Activated CD4-positive, alpha-beta T cell treated with anti-CD3 and anti-CD28 coated beads, Interleukin-2, amount 50 U/mL, for 1 hour (primary cell): ENCODE measurements at regions not wholly inside any gene's neighbourhood (a gene's known extent, or its start where the extent isn't known, plus 50 kb on each side); places are given as distances from the start of the nearest gene placed in this dataset.
A peak's percentile ranks its signal among the peaks of the same experiment; 100 is the strongest.
"Not testable (repeated sequence)": the region's sequence is repeated elsewhere in the genome, so short reads cannot be mapped to it uniquely, and the experiment has no call there.

Experiments
- DNase-seq: peaks from one replicate; pipeline ENCODE4 v3.0.0-alpha.2; 2020

DNA sequence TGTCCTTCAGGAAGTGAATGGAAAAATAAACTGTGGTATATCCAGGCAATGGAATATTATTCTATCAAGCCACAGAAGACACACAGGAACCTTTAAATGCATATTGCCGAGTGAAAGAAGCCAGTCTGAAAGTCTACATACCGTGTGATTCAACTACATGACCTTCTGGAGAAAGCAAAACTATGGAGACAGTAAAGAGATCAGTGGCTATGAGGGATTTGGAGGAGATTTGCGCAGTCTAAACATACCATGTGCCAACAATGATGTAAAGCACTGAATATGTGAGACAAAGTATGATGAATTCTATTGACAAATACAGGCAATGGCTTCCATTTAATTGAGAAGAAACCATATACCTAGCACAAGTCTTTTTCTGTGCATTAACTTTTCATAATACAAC, 518.3 kb upstream of the ZNF337 start:
- DNase-seq: no peak

DNA sequence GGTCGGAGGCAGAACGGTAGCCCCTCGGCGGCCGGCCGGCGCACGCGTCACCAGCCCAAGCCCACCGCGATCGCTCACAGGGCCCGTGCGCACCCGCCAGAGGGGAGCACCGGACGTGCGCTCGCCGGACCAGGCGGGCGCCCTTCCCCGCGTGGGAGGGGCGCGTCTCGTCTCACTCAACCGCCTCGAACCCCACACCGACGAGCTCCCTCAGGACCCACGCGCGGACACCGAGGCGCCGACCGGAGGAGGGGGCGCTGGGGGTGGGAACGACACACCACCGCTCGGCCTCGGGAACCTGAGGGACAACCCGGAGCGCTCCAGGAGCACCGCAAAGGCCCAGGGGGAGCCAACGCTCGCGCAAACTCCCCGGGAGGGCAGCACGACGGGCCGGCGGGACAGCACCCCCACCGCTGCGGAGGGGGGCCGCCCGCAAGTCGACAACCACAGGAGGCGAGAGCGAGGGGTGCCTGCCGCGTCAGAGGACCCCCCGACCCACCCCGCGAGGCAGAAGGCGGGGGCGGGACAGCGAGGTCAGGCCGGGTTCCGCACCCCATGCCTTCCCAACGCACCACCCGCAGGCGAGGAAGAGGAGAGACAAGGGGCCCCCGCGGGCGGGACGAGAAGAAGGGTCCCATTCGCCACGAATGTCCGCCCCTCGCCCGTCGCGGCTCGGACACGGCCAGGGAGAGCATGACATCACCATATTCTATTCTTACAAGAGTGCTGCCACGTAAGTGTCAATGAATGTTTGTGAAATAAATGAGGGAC, 512.7 kb upstream of the ZNF337 start:
- DNase-seq: peak; percentile 7

GRCh38 chr20:26208296-26209091, 511.8 kb upstream of the ZNF337 start:
- peak; percentile 63 for DNase-seq

DNA sequence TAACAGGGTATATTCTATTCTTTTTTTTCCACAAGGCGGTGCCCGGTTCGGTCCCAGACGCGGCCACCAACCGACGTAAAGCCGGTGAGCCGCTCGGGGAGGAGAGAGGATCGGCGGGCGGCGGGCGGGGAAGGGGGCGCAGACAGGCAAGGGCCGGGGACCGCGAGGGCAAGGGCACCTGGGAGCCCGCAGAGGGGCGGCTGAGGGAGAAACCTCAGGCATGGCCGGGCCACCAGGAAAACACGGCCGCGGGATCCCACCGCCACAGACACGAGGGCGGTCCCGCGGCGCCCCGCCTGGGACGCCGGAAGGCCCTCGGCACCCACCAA, 511.3 kb upstream of the ZNF337 start:
- DNase-seq: peak; percentile 19

DNA sequence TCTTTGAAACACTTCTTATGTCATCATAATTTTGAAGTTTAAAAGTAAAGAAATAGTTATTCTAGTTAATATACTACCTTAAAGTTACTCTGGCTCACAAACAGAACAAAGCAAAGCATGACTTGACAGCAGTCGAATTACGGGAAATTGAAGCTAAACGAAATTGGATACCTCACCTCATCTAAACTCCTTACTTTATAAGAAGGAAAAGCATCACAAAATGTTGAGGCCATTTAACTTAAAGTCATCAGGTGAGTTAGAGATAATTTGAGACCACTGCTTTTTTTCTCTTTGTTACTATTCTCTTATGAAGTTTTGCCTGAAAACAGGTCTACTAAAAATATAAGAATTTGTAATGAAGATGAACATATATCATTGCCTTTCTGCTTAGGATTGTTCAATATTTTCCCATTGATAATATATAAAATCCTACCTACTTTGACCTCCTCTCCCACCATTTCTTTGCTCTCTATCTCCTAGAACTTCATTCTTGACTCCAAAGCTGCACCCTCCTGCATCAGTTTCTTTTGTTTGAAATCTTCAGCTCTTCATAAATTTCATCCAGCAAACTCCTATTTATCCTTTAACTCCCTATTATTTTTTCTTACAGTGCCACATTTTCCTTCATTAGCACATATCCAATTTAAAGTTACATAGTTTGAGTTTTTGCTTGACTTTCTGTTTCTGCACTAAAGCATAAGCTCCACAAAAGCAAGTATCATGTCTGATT, 510.7 kb upstream of the ZNF337 start:
- DNase-seq: no peak

DNA sequence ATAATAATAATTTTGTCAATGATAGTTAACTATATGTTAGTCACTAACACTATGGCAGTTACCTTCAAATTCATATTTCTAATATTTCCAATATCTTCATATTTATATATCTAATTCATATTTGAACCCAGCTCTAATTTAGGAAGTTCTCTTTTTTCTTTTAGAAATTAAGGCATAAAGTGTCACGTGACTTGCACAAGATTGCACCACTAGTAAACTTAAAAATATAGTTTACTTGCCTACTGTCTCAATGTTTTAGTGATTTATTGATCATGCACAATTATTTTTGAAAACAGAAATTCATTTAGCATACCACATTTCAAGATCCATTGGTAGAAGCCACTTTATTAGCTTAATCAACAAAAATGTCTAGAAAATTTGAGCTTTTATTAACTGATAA, 508.7 kb upstream of the ZNF337 start:
- no peak for DNase-seq

DNA sequence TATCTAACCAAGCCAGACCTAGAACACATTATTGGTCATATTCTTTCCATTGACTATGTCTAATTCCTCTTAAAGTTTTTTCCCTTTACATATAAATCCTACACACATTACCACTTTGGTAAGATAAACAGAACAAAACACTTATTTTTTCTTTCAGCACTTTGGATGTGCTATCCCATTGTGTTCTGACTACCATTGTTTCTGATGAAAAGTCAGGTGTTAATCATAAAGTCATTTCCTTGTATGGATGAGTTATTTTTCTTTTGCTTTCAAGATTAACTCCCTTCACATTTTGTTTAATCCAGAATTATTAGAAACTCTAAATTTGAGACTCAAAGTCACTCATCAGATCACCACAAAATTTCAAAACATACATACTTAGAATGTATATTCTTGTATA, 504.4 kb upstream of the ZNF337 start:
- DNase-seq: not testable (repeated sequence)

- DNase-seq: not testable (repeated sequence)
These were observed 490.7 kb upstream of the ZNF337 start for GRCh38 chr20:26187329-26187728.

DNA sequence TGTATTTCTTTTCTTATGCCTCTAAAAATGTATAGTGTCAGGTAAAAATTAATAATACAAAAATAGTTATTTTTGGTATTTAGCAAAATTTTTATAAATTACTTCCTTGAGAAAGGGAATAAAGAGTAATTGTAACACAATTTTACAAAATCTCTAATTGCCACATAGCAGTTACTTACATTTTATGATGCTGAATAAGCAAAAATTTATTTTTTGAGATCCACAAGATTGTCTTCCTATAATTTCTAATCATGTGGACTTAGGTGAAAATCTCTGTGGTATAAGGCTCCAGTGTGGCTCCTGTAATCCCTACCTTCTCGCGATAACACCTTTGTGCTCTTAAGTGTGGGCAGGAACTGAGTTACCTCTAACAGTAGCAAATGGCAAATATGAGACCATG, 487.1 kb upstream of the ZNF337 start:
- not testable (repeated sequence) for DNase-seq

- not testable (repeated sequence) for DNase-seq
These were observed 484.7 kb upstream of the ZNF337 start for GRCh38 chr20:26181364-26181763.

DNA sequence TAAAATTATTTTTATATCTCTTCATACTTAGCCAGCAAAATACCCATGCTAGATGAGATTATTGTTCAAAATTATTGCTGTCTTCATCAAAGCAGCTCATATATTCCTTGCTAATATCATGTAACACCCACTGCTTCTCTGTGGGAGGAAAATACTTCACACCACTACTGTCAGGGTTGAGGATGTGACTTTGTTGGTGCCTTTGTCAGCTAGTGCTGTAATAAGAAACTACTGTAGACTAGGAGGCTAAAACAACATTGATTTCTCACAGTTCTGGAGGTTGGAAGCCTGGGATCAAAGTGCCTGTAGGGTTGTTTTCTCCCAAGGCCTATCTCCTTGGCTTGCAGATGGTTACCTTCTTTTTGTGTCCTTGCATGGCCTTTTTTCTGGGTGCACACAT, 475.2 kb upstream of the ZNF337 start:
- not testable (repeated sequence) for DNase-seq

DNA sequence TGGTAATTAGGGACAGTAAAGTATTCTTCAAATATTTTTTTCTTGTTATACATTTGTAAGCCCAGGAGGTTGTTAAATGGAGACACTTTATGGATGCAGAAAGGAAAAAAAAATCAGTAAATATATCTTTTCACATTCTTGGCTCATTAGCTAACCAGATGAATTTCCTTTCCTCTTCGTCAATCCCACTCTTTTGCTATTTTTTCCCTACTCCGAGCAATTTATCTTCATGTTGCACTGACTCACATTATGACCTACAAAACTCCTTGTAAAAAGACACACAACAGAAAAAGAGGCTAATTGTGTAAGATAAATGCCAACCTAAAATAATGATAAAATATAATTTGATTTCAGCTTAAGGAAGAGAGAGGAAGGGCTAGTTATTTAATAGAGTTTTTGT, 472.9 kb upstream of the ZNF337 start:
- no peak for DNase-seq

- DNase-seq: no peak
These were observed 470.8 kb upstream of the ZNF337 start for GRCh38 chr20:26167499-26167898.

- DNase-seq: no peak
These were observed 467.2 kb upstream of the ZNF337 start for GRCh38 chr20:26163890-26164289.

- DNase-seq: not testable (repeated sequence)
These were observed 466.5 kb upstream of the ZNF337 start for GRCh38 chr20:26163151-26163550.

- not testable (repeated sequence) for DNase-seq
These were observed 465.1 kb upstream of the ZNF337 start for GRCh38 chr20:26161741-26162140.

DNA sequence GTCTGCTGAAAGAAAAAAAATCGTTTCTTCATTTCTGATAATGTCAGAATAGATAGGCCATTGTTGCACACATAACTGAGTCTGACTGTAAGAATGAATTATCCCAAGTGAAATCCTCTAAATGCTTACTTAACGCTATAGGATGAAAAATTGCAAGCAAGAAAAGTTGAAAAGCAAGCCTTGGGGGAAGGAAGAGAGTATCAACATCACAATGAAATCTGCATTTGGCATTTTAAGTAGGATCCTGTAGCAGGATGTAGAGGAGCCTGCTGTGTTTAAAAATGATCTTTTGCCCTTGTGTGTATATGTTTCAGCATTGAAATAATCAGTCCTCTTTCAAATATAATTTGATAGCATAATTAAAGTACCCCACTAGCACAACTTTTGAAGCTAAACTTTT, 464.3 kb upstream of the ZNF337 start:
- DNase-seq: not testable (repeated sequence)

DNA sequence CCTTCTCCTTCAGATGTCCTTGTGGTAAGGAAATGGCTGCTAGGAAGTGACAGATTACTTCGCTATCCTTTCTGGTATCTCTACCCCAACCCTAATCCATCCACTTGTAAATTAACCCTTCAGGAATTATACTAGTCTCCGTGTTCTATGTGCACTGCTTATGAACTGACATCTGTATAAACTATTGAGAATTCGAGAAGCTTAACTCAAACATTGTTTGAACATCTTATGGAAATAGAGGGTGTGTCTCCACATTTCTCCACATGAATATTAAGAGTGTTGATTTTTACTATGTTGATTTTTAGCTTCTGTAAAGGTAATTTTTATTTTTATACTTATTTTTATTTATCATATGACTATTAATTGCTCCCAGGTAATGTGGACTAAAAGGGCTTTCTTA, 457.6 kb upstream of the ZNF337 start:
- DNase-seq: no peak

DNA sequence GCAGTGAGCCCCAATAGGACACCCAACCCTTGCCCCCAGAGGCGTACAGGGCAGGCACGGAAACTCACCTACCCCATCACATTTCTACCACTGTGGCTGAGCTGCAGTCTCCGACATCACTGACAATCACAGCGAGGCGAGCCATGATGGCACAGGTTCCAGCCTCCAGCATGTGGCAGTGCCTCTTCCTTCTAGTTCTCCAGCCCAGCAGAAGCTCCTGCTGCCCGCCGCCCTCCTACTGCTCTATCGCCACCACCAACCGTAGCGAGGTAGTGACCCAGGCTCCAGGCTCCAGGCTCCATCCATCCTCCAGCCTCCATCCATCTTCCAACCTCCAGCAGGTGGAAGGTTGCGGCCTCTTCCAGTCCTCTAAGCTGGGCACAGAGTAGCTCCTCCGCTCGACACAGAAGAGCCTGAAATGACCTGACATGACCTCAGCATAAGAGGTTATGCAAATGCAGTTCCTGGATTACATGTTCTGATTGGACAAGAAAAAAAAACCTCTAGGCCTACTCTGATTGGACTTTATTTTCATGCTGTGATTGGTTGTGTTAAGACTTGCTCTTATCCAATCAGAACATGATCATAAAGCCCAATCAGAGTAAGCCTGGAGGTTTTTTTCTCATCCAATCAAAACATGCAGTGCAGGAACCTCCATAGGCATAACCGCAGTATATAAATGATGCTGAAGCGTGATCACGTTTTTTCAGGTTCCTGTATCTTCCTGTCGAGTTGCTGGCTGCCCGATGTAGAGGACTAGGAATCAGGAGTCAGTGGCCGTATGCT, 438.9 kb upstream of the ZNF337 start:
- DNase-seq: no peak

DNA sequence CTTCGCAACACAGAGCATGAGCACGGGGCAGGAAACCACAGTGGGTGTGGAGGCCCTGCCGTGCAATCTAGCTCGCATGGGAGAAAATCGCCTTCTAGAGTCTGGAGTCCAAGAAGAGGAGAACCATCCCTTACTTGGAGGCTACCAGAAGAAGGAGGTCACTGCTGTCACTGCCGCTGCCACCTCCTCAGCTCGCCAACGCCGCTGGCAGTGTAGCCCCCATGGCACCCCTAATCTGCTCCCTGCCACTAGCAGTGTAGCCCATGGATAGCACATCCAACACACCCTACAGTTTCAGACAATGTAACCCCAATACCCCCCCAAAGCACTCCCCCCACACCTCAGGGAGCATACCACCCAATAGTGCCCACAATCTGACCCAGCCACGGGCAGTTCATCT, 438.0 kb upstream of the ZNF337 start:
- DNase-seq: no peak

- DNase-seq: not testable (repeated sequence)
These were observed 437.1 kb upstream of the ZNF337 start for GRCh38 chr20:26133794-26134193.

DNA sequence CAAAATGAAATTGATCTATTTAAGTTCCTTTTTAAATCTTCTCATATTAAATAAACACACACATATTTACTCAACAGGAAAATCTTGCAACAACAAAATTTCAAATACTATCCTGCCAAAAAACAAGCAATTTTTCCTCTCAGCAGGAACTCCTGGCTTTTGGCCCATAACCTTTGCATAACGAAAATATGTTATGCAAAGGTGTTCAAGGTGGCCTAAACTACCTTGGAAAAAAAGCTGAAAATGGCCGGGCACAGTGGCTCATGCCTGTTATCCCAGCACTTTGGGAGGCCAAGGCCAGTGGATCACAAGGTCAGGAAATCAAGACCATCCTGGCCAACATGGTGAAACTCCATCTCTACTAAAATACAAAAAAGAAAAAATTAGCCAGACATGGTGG, 424.3 kb upstream of the ZNF337 start:
- not testable (repeated sequence) for DNase-seq

DNA sequence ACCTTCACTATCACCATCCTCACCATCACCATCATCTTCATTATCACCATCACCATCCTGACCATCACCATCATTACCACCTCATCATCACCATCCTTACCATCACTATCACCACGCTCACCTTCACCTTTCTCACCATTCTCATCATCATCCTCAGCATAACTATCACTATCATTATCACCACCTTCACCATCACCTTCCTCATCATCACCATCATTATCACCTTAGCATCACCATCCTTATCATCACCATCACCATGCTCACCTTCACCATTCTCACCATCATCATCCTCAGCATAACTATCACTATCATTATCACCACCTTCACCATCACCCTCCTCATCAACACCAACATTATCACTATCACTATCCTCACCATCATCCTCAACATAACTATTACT, 397.8 kb upstream of the ZNF337 start:
- not testable (repeated sequence) for DNase-seq
